ENCODE measurements at regions not wholly inside any gene's neighbourhood (a gene's known extent, or its start where the extent isn't known, plus 50 kb on each side); places are given as distances from the start of the nearest gene placed in this dataset.

DNA sequence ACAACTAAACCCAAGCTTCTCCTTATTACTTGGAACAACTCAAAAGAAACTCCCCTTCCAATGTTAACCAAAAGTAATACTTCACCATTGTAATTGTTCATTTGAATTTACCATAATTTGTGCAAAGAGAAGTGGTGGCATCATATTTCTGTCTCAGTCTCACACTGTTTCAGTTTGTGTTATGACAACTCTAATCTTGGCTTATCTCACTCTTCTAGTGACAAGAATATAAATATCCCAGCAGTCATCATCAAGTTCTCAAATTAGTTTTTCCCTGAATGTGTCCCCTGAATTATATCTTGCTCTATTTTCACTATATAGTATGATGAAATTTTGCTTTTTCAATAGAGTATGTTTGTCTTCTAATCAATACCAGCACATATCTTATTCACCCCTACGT lies 681.4 kb upstream of the PRR20A start:
- Mint-ChIP-seq H3K27ac (no peak overlapping the region), H3K9me3 (peaks cover 11% of the 10 kb centered on the region), H3K36me3 (no peaks in the 10 kb centered on the region), H3K4me1 (no peaks in the 10 kb centered on the region), H3K4me3 (no peak overlapping the region), H3K27me3 (ENCODE audit: low read depth) (no peaks in the 10 kb centered on the region)
- no peak for ATAC-seq
- CTCF ChIA-PET, result no interaction called here
- DNase-seq (ENCODE audit: low spot score), result no peak
- POLR2A ChIA-PET, result no interaction called here
- TF ChIP-seq ZBTB21 (CRISPR knock-in tag; IDR thresholded peaks at IDR 0.05; ENCODE audit: borderline replicate concordance), result no peak
- TF ChIP-seq CREM (CRISPR knock-in tag; IDR thresholded peaks at IDR 0.05), result no peak
- TF ChIP-seq ZNF396 (CRISPR knock-in tag; IDR thresholded peaks at IDR 0.05; ENCODE audit: borderline replicate concordance), result no peak
- no peak for TF ChIP-seq NR1H2 (CRISPR knock-in tag; IDR thresholded peaks at IDR 0.05)
- TF ChIP-seq, protein P1, sequence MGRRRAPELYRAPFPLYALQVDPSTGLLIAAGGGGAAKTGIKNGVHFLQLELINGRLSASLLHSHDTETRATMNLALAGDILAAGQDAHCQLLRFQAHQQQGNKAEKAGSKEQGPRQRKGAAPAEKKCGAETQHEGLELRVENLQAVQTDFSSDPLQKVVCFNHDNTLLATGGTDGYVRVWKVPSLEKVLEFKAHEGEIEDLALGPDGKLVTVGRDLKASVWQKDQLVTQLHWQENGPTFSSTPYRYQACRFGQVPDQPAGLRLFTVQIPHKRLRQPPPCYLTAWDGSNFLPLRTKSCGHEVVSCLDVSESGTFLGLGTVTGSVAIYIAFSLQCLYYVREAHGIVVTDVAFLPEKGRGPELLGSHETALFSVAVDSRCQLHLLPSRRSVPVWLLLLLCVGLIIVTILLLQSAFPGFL (CRISPR knock-in tag; IDR thresholded peaks at IDR 0.05; ENCODE audit: borderline replicate concordance), result no peak
- TF ChIP-seq GABPB1 (CRISPR knock-in tag; IDR thresholded peaks at IDR 0.05), result no peak

- ChIA-PET CTCF (no interaction called here), POLR2A (no interaction called here)
- Mint-ChIP-seq H3K9me3 (no peaks in the 10 kb centered on the region), H3K27me3 (ENCODE audit: low read depth) (no peaks in the 10 kb centered on the region), H3K36me3 (no peaks in the 10 kb centered on the region), H3K27ac (no peak overlapping the region), H3K4me3 (no peak overlapping the region), H3K4me1 (peaks cover 5% of the 10 kb centered on the region; the same call in 1 of the 2 replicates)
- ATAC-seq (no peak), DNase-seq (ENCODE audit: low spot score) (no peak)
- TF ChIP-seq, protein P2, sequence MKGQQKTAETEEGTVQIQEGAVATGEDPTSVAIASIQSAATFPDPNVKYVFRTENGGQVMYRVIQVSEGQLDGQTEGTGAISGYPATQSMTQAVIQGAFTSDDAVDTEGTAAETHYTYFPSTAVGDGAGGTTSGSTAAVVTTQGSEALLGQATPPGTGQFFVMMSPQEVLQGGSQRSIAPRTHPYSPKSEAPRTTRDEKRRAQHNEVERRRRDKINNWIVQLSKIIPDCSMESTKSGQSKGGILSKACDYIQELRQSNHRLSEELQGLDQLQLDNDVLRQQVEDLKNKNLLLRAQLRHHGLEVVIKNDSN (CRISPR knock-in tag; IDR thresholded peaks at IDR 0.05), result no peak
- TF ChIP-seq NFE2L1 (CRISPR knock-in tag; IDR thresholded peaks at IDR 0.05) (no peak), ATF3 (CRISPR knock-in tag; conservative IDR thresholded peaks at IDR 0.05) (no peak), GTF2I (CRISPR knock-in tag; conservative IDR thresholded peaks at IDR 0.05) (no peak), FOXK1 (CRISPR knock-in tag; IDR thresholded peaks at IDR 0.05) (no peak), JUN (CRISPR knock-in tag; IDR thresholded peaks at IDR 0.05) (no peak), ZBTB43 (CRISPR knock-in tag; IDR thresholded peaks at IDR 0.05) (no peak), MXD4 (CRISPR knock-in tag; IDR thresholded peaks at IDR 0.05; ENCODE audit: borderline replicate concordance) (no peak), OVOL2 (CRISPR knock-in tag; IDR thresholded peaks at IDR 0.05; ENCODE audit: borderline replicate concordance) (no peak), ELF4 (CRISPR knock-in tag; IDR thresholded peaks at IDR 0.05; ENCODE audit: low read depth) (no peak), SMAD3 (CRISPR knock-in tag; IDR thresholded peaks at IDR 0.05; ENCODE audit: borderline replicate concordance) (no peak), ARID4B (CRISPR knock-in tag; IDR thresholded peaks at IDR 0.05; ENCODE audit: borderline replicate concordance) (no peak)
- TF ChIP-seq, protein P1 (CRISPR knock-in tag; IDR thresholded peaks at IDR 0.05; ENCODE audit: borderline replicate concordance), result no peak
- TF ChIP-seq, protein P3, sequence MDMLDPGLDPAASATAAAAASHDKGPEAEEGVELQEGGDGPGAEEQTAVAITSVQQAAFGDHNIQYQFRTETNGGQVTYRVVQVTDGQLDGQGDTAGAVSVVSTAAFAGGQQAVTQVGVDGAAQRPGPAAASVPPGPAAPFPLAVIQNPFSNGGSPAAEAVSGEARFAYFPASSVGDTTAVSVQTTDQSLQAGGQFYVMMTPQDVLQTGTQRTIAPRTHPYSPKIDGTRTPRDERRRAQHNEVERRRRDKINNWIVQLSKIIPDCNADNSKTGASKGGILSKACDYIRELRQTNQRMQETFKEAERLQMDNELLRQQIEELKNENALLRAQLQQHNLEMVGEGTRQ (CRISPR knock-in tag; IDR thresholded peaks at IDR 0.05), result no peak
- TF ChIP-seq, protein P4, sequence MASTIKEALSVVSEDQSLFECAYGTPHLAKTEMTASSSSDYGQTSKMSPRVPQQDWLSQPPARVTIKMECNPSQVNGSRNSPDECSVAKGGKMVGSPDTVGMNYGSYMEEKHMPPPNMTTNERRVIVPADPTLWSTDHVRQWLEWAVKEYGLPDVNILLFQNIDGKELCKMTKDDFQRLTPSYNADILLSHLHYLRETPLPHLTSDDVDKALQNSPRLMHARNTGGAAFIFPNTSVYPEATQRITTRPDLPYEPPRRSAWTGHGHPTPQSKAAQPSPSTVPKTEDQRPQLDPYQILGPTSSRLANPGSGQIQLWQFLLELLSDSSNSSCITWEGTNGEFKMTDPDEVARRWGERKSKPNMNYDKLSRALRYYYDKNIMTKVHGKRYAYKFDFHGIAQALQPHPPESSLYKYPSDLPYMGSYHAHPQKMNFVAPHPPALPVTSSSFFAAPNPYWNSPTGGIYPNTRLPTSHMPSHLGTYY (CRISPR knock-in tag; IDR thresholded peaks at IDR 0.05), result no peak
- TF ChIP-seq, protein P5, sequence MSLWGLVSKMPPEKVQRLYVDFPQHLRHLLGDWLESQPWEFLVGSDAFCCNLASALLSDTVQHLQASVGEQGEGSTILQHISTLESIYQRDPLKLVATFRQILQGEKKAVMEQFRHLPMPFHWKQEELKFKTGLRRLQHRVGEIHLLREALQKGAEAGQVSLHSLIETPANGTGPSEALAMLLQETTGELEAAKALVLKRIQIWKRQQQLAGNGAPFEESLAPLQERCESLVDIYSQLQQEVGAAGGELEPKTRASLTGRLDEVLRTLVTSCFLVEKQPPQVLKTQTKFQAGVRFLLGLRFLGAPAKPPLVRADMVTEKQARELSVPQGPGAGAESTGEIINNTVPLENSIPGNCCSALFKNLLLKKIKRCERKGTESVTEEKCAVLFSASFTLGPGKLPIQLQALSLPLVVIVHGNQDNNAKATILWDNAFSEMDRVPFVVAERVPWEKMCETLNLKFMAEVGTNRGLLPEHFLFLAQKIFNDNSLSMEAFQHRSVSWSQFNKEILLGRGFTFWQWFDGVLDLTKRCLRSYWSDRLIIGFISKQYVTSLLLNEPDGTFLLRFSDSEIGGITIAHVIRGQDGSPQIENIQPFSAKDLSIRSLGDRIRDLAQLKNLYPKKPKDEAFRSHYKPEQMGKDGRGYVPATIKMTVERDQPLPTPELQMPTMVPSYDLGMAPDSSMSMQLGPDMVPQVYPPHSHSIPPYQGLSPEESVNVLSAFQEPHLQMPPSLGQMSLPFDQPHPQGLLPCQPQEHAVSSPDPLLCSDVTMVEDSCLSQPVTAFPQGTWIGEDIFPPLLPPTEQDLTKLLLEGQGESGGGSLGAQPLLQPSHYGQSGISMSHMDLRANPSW (CRISPR knock-in tag; conservative IDR thresholded peaks at IDR 0.05; ENCODE audit: low read depth), result no peak
These were observed 639.0 kb upstream of the PRR20A start for GRCh38 chr13:56501750-56502149.
